ENCODE measurements at regions not wholly inside any gene's neighbourhood (a gene's known extent, or its start where the extent isn't known, plus 50 kb on each side); places are given as distances from the start of the nearest gene placed in this dataset.

DNA sequence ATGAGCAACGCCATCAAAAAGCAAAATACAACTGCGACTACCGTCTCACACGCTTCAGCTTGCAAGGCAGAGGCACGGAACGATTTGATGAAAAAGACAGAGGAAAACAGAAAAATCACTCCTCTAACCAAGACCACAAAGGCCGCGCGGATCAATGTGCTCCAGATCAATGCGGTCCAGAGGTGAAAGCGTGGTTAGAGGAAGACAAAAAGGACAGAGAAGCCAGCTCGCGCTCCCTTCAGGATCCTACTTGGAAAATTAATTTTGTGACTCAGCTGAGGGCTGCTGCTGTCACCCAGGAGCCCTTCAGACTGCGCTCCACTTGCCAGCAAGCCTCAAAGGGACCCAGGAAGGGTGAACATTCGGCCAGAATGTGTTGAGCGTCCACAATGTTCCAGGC lies 140.2 kb upstream of the RPS6KA2 start:
- TF ChIP-seq, protein P1, sequence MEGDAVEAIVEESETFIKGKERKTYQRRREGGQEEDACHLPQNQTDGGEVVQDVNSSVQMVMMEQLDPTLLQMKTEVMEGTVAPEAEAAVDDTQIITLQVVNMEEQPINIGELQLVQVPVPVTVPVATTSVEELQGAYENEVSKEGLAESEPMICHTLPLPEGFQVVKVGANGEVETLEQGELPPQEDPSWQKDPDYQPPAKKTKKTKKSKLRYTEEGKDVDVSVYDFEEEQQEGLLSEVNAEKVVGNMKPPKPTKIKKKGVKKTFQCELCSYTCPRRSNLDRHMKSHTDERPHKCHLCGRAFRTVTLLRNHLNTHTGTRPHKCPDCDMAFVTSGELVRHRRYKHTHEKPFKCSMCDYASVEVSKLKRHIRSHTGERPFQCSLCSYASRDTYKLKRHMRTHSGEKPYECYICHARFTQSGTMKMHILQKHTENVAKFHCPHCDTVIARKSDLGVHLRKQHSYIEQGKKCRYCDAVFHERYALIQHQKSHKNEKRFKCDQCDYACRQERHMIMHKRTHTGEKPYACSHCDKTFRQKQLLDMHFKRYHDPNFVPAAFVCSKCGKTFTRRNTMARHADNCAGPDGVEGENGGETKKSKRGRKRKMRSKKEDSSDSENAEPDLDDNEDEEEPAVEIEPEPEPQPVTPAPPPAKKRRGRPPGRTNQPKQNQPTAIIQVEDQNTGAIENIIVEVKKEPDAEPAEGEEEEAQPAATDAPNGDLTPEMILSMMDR (IDR thresholded peaks at IDR 0.05), result no peak
- TF ChIP-seq ZFX (IDR thresholded peaks at IDR 0.05; ENCODE audit: borderline replicate concordance), result no peak

Data from 22Rv1 (cell line).